HG03342 (cell line): ENCODE measurements at regions not wholly inside any gene's neighbourhood (a gene's known extent, or its start where the extent isn't known, plus 50 kb on each side); places are given as distances from the start of the nearest gene placed in this dataset.
"Not testable (repeated sequence)": the region's sequence is repeated elsewhere in the genome, so short reads cannot be mapped to it uniquely, and the experiment has no call there.

Experiments used
- ATAC-seq: cut with Tn5 transposase; IDR thresholded peaks from one replicate; pipeline ENCODE4 v1.9.1; 2021; ENCODE audit warnings: mild to moderate bottlenecking, moderate library complexity; ENCODE audit not compliant: unreplicated experiment

- not testable (repeated sequence) for ATAC-seq
Observed at GRCh38 chr17:27365329-27365945, 71.5 kb downstream of the WSB1 start.

GRCh38 chr17:27366437-27366836 is 72.5 kb downstream of the WSB1 start:
- no peak for ATAC-seq

GRCh38 chr17:27367121-27367981 is 73.4 kb downstream of the WSB1 start:
- ATAC-seq, result no peak

GRCh38 chr17:27368151-27368795 is 74.4 kb downstream of the WSB1 start:
- ATAC-seq, result no peak

GRCh38 chr17:27368980-27369379 is 75.1 kb downstream of the WSB1 start:
- ATAC-seq, result no peak

- no peak for ATAC-seq
Observed at GRCh38 chr17:27370776-27371175, 76.9 kb downstream of the WSB1 start.

- ATAC-seq, result not testable (repeated sequence)
Observed at GRCh38 chr17:27373695-27374094, 79.8 kb downstream of the WSB1 start.

GRCh38 chr17:27376637-27377547 is 79.4 kb upstream of the KSR1 start:
- no peak for ATAC-seq

GRCh38 chr17:27378482-27379175 is 77.6 kb upstream of the KSR1 start:
- no peak for ATAC-seq

GRCh38 chr17:27379888-27380533 is 76.2 kb upstream of the KSR1 start:
- no peak for ATAC-seq

- no peak for ATAC-seq
Observed at GRCh38 chr17:27380551-27380950, 75.7 kb upstream of the KSR1 start.

- peak; percentile 49 for ATAC-seq
Observed at GRCh38 chr17:27381007-27381501, 75.2 kb upstream of the KSR1 start.

GRCh38 chr17:27382025-27382424 is 74.2 kb upstream of the KSR1 start:
- ATAC-seq, result no peak

- ATAC-seq, result no peak
Observed at GRCh38 chr17:27384261-27384701, 72.0 kb upstream of the KSR1 start.

- ATAC-seq, result no peak
Observed at GRCh38 chr17:27384726-27385125, 71.5 kb upstream of the KSR1 start.

GRCh38 chr17:27385626-27386025 is 70.6 kb upstream of the KSR1 start:
- no peak for ATAC-seq

- ATAC-seq, result no peak
Observed at GRCh38 chr17:27386206-27387075, 69.8 kb upstream of the KSR1 start.

- no peak for ATAC-seq
Observed at GRCh38 chr17:27389542-27390140, 66.6 kb upstream of the KSR1 start.
